SK-N-SH (cell line): ENCODE measurements at regions not wholly inside any gene's neighbourhood (a gene's known extent, or its start where the extent isn't known, plus 50 kb on each side); places are given as distances from the start of the nearest gene placed in this dataset.

Experiments used
- CTCF ChIA-PET: fragments of 300-600, 350-600 bp; formaldehyde crosslinking; extraction: SDS; loops from one replicate; lab custom pipeline; 2021; lab: Yijun Ruan, JAX
- POLR2A ChIA-PET: fragments of 350-600 bp; sonication (Branson Sonifier 250); formaldehyde crosslinking; extraction: SDS; loops from one replicate; lab custom pipeline; 2020; ENCODE audit warnings: antibody characterized with exemption, inconsistent platforms; lab: Yijun Ruan, JAX
- DNase-seq: peaks from one replicate; pipeline ENCODE4 v3.0.0; 2012
- H2AFZ ChIP-seq: fragments of 200-600 bp; sonication (generic); 2 replicates; pipeline ENCODE4 v1.8.1; 2016; ENCODE audit warnings: antibody characterized with exemption, mild to moderate bottlenecking, low read depth
- H3F3A ChIP-seq: fragments of 200-600 bp; sonication (generic); replicated peaks from 2 replicates; pipeline ENCODE3; 2016; ENCODE audit warnings: antibody characterized with exemption, mild to moderate bottlenecking; ENCODE audit not compliant: insufficient read depth
- H3K27ac ChIP-seq, 2 experiments: fragments of 200-500 bp in 1 of 2; fragments of 200-600 bp in 1 of 2; sonication (Bioruptor generic) in 1 of 2; sonication (generic), shearing (Covaris generic) in 1 of 2; 2 replicates each; pipeline versions ENCODE4 v1.5.1 to v1.6.1; 2014 to 2016; ENCODE audit warnings: low read depth in 2 of 2, inconsistent platforms in 1 of 2, low read length in 1 of 2, mild to moderate bottlenecking in 1 of 2, mixed read lengths in 1 of 2
- H3K27me3 ChIP-seq: fragments of 200-600 bp; sonication (generic), shearing (Covaris generic); 2 replicates; pipeline ENCODE4 v1.6.1; 2016; ENCODE audit warnings: mixed run types; ENCODE audit not compliant: insufficient read depth
- H3K36me3 ChIP-seq, 2 experiments: fragments of 200-500 bp in 1 of 2; fragments of 200-600 bp in 1 of 2; sonication (Bioruptor generic) in 1 of 2; sonication (generic) in 1 of 2; replicated peaks in 1 of 2; 2 replicates each; pipeline versions ENCODE3 to v1.5.1; 2014 to 2016; ENCODE audit warnings: low read length in 1 of 2, mild to moderate bottlenecking in 1 of 2; ENCODE audit not compliant: insufficient read depth in 2 of 2, control insufficient read depth in 1 of 2
- H3K4me1 ChIP-seq, 2 experiments: fragments of 200-500 bp in 1 of 2; fragments of 200-600 bp in 1 of 2; sonication (Bioruptor generic) in 1 of 2; sonication (generic), shearing (Covaris generic) in 1 of 2; 2 replicates each; pipeline versions ENCODE4 v1.5.1 to v1.6.1; 2014 to 2016; ENCODE audit warnings: low read depth in 1 of 2, low read length in 1 of 2, mixed run types in 1 of 2; ENCODE audit not compliant: insufficient read depth in 2 of 2, control insufficient read depth in 1 of 2
- H3K4me2 ChIP-seq: fragments of 200-600 bp; sonication (generic), shearing (Covaris generic); 2 replicates; pipeline ENCODE4 v1.6.1; 2017; ENCODE audit warnings: mixed run types
- H3K4me3 ChIP-seq, 2 experiments: fragments of 200-500 bp in 1 of 2; fragments of 200-600 bp in 1 of 2; sonication (Bioruptor generic) in 1 of 2; sonication (generic), shearing (Covaris generic) in 1 of 2; 2 replicates each; pipeline versions ENCODE4 v1.5.1 to v1.8.1; 2014 to 2016; ENCODE audit warnings: low read depth in 2 of 2, inconsistent platforms in 1 of 2, low read length in 1 of 2, mild to moderate bottlenecking in 1 of 2, mixed read lengths in 1 of 2, moderate library complexity in 1 of 2
- H3K79me2 ChIP-seq: fragments of 200-600 bp; sonication (generic); 2 replicates; pipeline ENCODE4 v1.8.1; 2017; ENCODE audit warnings: mild to moderate bottlenecking; ENCODE audit not compliant: insufficient read depth
- H3K9ac ChIP-seq: fragments of 200-600 bp; sonication (generic); 2 replicates; pipeline ENCODE4 v1.6.1; 2017; ENCODE audit warnings: mixed run types
- H3K9me2 ChIP-seq: fragments of 200-600 bp; sonication (generic); 2 replicates; pipeline ENCODE4 v1.6.1; 2017; ENCODE audit warnings: mixed run types
- H3K9me3 ChIP-seq: fragments of 200-600 bp; sonication (generic); 2 replicates; pipeline ENCODE4 v1.6.1; 2017; ENCODE audit warnings: mixed run types, mild to moderate bottlenecking, moderate library complexity
- H4K20me1 ChIP-seq: fragments of 200-600 bp; sonication (generic); 2 replicates; pipeline ENCODE4 v1.6.1; 2017; ENCODE audit warnings: mild to moderate bottlenecking, mixed run types; ENCODE audit not compliant: insufficient read depth
- CHD2 ChIP-seq: fragments of 150-350 bp; IDR thresholded peaks from 2 replicates; pipeline ENCODE4 v1.6.1; 2018; ENCODE audit warnings: low read length; ENCODE audit not compliant: partially characterized antibody
- CTCF ChIP-seq: fragments of 200-600 bp; sonication (generic); IDR thresholded peaks from 2 replicates; pipeline ENCODE4 v1.6.1; 2017; ENCODE audit warnings: antibody characterized with exemption, mild to moderate bottlenecking, moderate library complexity
- ELF1 ChIP-seq: IDR thresholded peaks from 2 replicates; pipeline ENCODE4 v1.4.0; 2012
- EZH2phosphoT487 ChIP-seq: fragments of 200-600 bp; sonication (generic); IDR thresholded peaks from 2 replicates; pipeline ENCODE4 v1.6.1; 2017; ENCODE audit warnings: low read depth, mixed run types, mild to moderate bottlenecking, antibody characterized with exemption, moderate library complexity, borderline replicate concordance
- FOXJ3 ChIP-seq: sonication (generic); formaldehyde crosslinking; IDR thresholded peaks from 2 replicates; pipeline ENCODE4 v1.5.1; 2020; ENCODE audit warnings: mild to moderate bottlenecking, missing genetic modification reagents
- GATA2 ChIP-seq: sonication (generic); formaldehyde crosslinking; IDR thresholded peaks from 2 replicates; pipeline ENCODE4 v1.5.0; 2020; ENCODE audit warnings: mild to moderate bottlenecking, missing genetic modification reagents
- JUND ChIP-seq: IDR thresholded peaks from 2 replicates; pipeline ENCODE4 v1.4.0; 2012
- MAX ChIP-seq: IDR thresholded peaks from 2 replicates; pipeline ENCODE4 v1.4.0; 2012; ENCODE audit warnings: low read depth
- MXI1 ChIP-seq: IDR thresholded peaks from 2 replicates; pipeline ENCODE4 v1.6.1; 2012; ENCODE audit warnings: mild to moderate bottlenecking, low read depth, low read length, improper control_type of control experiment
- NFIC ChIP-seq: IDR thresholded peaks from 2 replicates; pipeline ENCODE4 v1.4.0; 2012; ENCODE audit warnings: borderline replicate concordance
- RAD21 ChIP-seq: IDR thresholded peaks from 2 replicates; pipeline ENCODE4 v1.6.1; 2012; ENCODE audit warnings: mild to moderate bottlenecking, low read length
- REST ChIP-seq: IDR thresholded peaks from 2 replicates; pipeline ENCODE4 v1.6.1; 2012; ENCODE audit warnings: mild to moderate bottlenecking, low read depth, low read length, moderate library complexity
- SMC3 ChIP-seq: IDR thresholded peaks from 2 replicates; pipeline ENCODE4 v1.6.1; 2012; ENCODE audit warnings: low read depth, low read length, improper control_type of control experiment
- TCF12 ChIP-seq: IDR thresholded peaks from 2 replicates; pipeline ENCODE4 v1.4.0; 2012
- TEAD4 ChIP-seq: IDR thresholded peaks from 2 replicates; pipeline ENCODE4 v1.4.0; 2012; ENCODE audit warnings: mild to moderate bottlenecking, borderline replicate concordance; ENCODE audit not compliant: insufficient read depth
- USF1 ChIP-seq: IDR thresholded peaks from 2 replicates; pipeline ENCODE4 v1.4.0; 2012; ENCODE audit warnings: low read depth, borderline replicate concordance
- ZBTB33 ChIP-seq: IDR thresholded peaks from 2 replicates; pipeline ENCODE4 v1.4.0; 2012; ENCODE audit warnings: low read depth, borderline replicate concordance
- WGBS: methylation state at CpG from one replicate; pipeline ENCODE4 v1.1.6; 2017; ENCODE audit warnings: low lambda C conversion rate; 5-methylcytosine and 5-hydroxymethylcytosine counted together

GRCh38 chr2:187168720-187169713, 279.0 kb downstream of the CALCRL start:
- H3K4me1 ChIP-seq: no peaks in the 10 kb centered on the region; a peak in 1 of 4 replicates
- no peak overlapping the region for H2AFZ ChIP-seq
- TF ChIP-seq FOXJ3 (CRISPR knock-in tag) (no peak), NFIC (no peak), JUND (no peak), MAX (no peak), TEAD4 (no peak), ELF1 (no peak), SMC3 (no peak), GATA2 (CRISPR knock-in tag) (no peak), ZBTB33 (no peak)
- H3F3A ChIP-seq: no peaks in the 10 kb centered on the region
- no peak overlapping the region for H3K27ac ChIP-seq
- no peaks in the 10 kb centered on the region for H3K27me3 ChIP-seq
- no peaks in the 10 kb centered on the region for H4K20me1 ChIP-seq
- no peak for DNase-seq
- 56% methylated on average over 4 of the region's 4 CpGs for WGBS
- no peaks in the 10 kb centered on the region for H3K9me3 ChIP-seq
- no peak overlapping the region for H3K9ac ChIP-seq
- H3K79me2 ChIP-seq: no peaks in the 10 kb centered on the region
- no peaks in the 10 kb centered on the region for H3K36me3 ChIP-seq
- CTCF ChIA-PET: interaction anchor here (1.0 kb wide), 1 partner anchor 249 kb away, joined by 3 read pairs; no protein-coding TSS in a partner anchor
- POLR2A ChIA-PET: no interaction called here
- no peaks in the 10 kb centered on the region for H3K9me2 ChIP-seq
- H3K4me2 ChIP-seq: no peak overlapping the region
- no peak overlapping the region for H3K4me3 ChIP-seq

GRCh38 chr2:187167491-187167890, 280.6 kb downstream of the CALCRL start:
- no peaks in the 10 kb centered on the region for H3K27me3 ChIP-seq
- DNase-seq: no peak
- no peaks in the 10 kb centered on the region for H3K9me2 ChIP-seq
- no peak overlapping the region for H3K9ac ChIP-seq
- no peaks in the 10 kb centered on the region for H3K79me2 ChIP-seq
- H2AFZ ChIP-seq: no peak overlapping the region
- no peaks in the 10 kb centered on the region for H4K20me1 ChIP-seq
- 84% methylated on average over 4 of the region's 4 CpGs for WGBS
- CTCF ChIA-PET: interaction anchor here (0.6 to 1.8 kb wide), 2 partner anchors 12 to 1454 kb away, joined by 5 read pairs; no protein-coding TSS in a partner anchor
- no peaks in the 10 kb centered on the region for H3F3A ChIP-seq
- no peaks in the 10 kb centered on the region; a peak in 1 of 4 replicates for H3K4me1 ChIP-seq
- H3K36me3 ChIP-seq: no peaks in the 10 kb centered on the region
- no peak overlapping the region for H3K27ac ChIP-seq
- no peak overlapping the region for H3K4me2 ChIP-seq
- no peak overlapping the region for H3K4me3 ChIP-seq
- no peaks in the 10 kb centered on the region for H3K9me3 ChIP-seq
- POLR2A ChIA-PET: no interaction called here
- no peak for TF ChIP-seq REST
- TF ChIP-seq MAX: no peak
- TF ChIP-seq RAD21: no peak
- TF ChIP-seq USF1: no peak
- TF ChIP-seq SMC3: no peak
- no peak for TF ChIP-seq CTCF
- no peak for TF ChIP-seq GATA2 (CRISPR knock-in tag)
- no peak for TF ChIP-seq MXI1
- no peak for TF ChIP-seq NFIC
- TF ChIP-seq EZH2phosphoT487: no peak
- TF ChIP-seq CHD2: no peak
- TF ChIP-seq JUND: no peak
- TF ChIP-seq TCF12: no peak
